HG02571 (cell line): ENCODE measurements at regions not wholly inside any gene's neighbourhood (a gene's known extent, or its start where the extent isn't known, plus 50 kb on each side); places are given as distances from the start of the nearest gene placed in this dataset.

ENCODE experiments used
- ATAC-seq: cut with Tn5 transposase; IDR thresholded peaks from one replicate; pipeline ENCODE4 v1.9.1; 2021; ENCODE audit warnings: mild to moderate bottlenecking, moderate library complexity; ENCODE audit not compliant: unreplicated experiment

DNA sequence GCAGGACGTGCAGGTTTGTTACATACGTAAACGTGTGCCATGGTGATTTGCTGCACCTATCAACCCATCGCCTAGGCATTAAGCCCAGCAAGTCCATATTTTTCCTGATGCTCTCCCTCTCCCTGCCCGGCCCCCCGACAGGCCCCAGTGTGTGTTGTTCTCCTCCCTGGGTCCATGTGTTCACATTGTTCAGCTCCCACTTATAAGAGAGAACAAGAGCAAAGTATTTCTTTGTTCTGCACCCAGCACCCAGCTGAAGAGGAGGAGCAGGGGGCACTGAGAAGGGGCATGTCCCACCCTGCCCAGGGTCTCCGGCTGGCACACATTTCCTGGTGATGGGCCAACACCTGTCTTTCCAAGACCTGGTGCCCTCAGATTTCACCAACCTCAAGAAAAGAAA, 251.1 kb upstream of the ARID1B start:
- ATAC-seq = no peak

DNA sequence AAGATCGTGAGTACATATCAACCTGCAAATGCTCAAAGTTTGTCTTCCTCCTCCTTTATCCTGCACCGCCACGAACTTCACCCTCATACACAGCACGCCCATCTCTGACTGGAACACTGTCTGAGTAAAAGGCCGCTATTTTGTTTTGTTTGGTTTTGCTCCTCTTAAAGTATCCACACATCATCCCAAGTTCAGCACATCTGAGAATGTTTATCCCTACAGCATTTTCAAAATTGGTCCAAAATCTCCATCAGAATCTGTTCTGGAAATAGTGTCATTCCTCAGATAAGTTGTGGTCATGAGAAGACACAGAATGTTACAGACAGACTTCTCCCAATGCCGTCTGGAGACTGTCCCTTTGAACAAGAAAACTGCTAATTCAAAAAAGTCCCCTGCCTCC, 251.6 kb upstream of the ARID1B start:
- ATAC-seq = no peak

DNA sequence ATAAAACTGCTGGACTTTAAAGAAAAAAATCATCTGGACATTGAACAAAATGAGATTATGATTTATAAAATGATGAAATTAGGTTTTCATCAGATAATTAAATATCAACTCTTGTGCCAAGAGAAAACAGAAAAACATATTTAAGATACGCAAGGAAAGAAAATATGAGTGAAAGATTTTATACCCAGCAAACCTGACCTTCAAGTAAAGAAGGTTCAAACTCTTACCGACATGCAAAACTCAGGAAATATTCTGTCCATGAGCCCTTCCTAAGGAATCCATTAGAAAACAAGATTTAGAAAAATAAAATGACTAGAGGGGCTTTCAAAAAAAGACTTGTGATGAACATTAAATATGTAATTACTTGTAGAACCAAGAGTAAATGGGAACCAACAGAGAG, 257.2 kb upstream of the ARID1B start:
- no peak for ATAC-seq

GRCh38 chr6:156517088-156517487, 260.1 kb upstream of the ARID1B start:
- no peak for ATAC-seq

DNA sequence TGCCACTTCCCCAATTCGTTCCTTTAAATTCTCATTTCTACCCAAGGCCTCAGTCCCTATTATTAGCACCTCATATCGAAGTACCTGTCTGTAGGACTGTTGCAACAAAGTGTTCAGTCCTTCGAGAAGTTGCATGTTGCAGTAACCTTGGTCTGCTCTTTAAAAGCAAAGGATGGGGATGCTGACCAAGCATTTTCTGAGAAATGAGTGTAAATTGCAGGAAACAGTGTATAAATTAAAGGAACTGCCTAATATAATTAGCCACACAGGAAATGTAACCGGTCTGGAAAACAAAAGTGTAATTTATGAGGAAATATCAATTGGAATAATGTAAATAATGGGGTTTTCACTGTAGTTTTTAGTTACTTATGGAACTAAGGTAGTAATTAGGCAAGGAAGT, 261.9 kb upstream of the ARID1B start:
- no peak for ATAC-seq

DNA sequence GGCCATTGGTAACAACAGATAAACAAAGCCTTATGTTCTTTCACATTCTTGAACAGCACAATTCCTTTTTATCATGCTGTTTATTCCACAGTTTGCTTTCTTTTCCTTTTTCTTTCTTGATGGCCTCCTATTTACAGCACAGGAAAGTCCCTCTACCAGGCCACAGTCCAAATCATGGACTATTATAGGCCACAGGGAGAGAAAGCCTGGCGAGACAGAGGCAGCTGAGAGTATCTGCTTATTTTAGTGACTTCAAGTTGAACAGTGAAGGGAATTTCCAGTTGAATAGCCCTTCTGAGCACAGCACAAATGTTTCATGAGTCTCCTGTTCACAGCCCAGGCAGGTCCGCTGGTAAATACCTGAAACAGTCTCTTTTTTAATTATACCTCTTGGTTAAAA, 263.7 kb upstream of the ARID1B start:
- ATAC-seq = no peak

DNA sequence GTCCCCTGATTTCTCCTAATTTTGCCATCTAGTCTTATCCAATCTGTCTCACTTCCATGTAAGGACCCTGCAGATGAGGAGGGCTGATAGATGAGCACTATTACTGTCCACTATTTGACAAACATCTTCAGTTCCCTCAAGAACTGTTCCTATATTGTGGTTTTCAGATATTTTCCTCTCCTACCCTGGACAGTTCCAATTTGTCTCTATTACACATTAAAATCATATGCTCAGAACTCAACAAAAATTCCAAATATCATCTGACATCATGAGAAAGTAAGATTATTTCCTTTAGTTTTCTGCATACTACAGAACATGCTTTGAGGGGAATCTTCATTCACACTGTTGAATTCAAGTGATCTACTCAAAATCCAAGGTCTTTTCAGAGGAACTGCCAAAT, 265.6 kb upstream of the ARID1B start:
- no peak for ATAC-seq

GRCh38 chr6:156511051-156511450, 266.1 kb upstream of the ARID1B start:
- ATAC-seq = no peak

- no peak for ATAC-seq
These were observed 266.9 kb upstream of the ARID1B start for GRCh38 chr6:156510242-156510641.

GRCh38 chr6:156509496-156509895, 267.7 kb upstream of the ARID1B start:
- no peak for ATAC-seq

DNA sequence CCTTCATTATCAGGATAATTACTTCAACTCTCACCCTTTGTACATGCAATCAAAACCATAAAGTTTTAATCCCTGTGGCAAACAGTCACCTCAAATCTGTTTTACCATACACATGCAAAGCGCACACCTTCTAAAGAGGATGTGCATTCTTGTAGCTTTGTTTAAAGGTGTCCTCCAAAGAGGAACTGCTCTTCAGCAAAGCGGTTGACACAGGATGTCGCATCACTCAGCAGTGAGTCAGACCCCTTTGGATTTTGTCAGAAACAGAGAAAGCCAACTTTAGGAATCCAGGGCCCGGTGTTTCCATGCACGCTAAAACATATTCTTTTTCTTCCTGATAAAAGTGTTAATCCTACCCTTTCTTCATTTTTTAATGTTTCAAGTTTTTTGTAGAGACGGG, 268.3 kb upstream of the ARID1B start:
- ATAC-seq = no peak

GRCh38 chr6:156508126-156508525, 269.1 kb upstream of the ARID1B start:
- ATAC-seq = no peak

DNA sequence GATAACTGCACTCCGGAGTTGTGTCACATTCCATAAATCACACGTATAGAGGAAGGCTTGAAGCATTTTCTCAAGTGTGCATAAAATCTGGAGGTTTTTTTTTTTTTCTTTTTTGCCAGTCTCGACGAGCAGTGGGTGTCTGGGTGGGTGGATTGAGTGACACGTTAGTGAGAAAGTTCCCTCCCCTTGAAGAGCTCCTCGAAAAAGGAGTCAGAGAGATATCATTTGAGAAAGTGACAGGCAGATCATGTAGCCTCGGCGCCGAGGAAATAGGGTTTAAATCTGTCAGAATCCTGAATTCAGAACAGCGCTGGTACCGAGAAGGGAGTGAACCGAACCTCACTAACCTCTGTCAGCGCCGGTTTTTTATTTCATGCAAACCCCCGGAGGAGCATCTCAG, 269.5 kb upstream of the ARID1B start:
- no peak for ATAC-seq

DNA sequence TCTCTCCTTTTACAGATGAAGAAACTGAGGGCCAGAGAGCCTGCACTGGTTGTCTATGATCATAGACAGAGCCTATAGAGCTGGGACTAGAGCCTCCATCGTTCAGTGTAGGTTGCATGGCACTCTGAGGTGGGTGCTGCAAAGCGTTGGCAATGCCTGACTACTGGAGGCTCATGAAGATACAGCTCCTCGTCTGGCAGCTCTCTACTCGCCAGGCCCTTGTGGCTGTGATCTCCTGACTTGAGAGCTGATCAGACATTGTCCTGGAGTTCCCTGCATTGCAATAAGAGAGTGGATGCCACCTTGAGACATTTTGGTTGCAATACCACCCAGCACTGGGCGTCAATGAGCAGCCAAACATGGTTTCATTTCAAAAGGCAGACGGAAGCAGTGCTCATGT, 270.1 kb upstream of the ARID1B start:
- ATAC-seq = no peak

GRCh38 chr6:156502969-156503504, 274.1 kb upstream of the ARID1B start:
- no peak for ATAC-seq

GRCh38 chr6:156497618-156498017, 279.6 kb upstream of the ARID1B start:
- ATAC-seq = no peak

- no peak for ATAC-seq
These were observed 289.3 kb upstream of the ARID1B start for GRCh38 chr6:156487877-156488276.

- ATAC-seq = no peak
These were observed 292.0 kb upstream of the ARID1B start for GRCh38 chr6:156485150-156485549.

DNA sequence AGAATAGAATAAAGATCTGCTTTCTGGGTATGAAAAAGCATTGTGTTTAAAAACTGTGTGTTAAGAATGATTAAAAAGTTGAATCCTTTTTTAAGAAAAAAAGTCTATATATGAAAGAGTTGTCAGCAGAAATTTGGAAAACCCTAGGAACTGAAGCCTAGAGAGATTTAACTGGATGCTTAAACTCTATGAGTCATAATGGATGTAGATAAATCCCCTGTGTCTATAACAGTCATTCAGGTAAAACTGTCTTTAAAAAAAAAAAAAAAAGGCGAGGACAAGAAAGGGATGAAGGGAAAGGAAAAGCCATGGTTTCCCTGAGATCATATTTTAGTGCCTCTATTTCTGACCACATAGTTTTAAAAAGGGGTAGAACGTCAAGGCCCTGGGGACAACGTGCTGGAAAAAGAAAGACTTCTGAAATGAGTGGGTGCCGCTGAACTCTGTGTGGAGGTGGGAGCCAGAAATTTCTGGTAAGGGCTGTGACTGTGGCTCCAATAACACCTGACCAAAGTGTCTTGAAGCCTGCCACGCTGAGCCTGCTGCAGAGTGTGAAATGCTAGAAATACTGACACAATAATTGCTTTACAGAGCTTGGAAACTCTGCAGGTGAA, 302.6 kb upstream of the ARID1B start:
- ATAC-seq = no peak

DNA sequence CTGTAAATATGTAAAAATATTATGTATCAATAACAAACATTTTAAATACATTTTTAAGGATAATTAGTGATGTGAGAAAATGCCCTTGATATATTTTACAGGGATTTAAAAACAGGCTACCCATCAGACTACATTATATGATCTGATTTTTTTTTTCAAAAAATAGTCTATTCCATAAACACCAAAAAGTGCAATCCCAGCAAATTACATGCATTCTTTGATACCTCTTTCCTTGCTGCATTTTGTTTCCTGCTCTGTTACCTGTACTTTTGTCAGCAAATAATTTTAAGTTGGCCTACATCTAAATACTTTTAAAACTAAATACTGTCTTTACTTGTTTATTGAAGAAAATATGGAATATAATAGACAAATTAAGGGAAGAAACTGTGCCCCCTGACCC, 306.2 kb upstream of the ARID1B start:
- ATAC-seq = no peak

GRCh38 chr6:156464100-156464878, 312.9 kb upstream of the ARID1B start:
- no peak for ATAC-seq

DNA sequence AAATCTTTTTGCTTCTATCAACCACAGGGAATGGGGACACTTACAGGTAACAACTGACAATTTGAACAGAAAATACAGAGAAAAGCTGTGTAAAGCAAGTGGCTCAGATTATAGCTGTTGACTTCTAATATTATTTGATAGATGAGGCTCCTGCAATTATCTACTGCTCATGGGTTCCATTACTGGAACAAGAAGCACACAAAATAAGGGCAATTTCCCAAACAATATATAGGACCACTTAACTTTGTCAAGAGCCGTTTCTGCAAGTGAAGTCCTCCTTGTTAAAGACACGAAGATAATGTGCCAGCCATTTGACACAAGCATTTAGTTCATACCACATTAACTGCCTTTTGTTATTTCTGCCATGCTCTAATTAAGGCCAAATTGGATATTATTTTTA, 315.5 kb upstream of the ARID1B start:
- ATAC-seq = no peak

DNA sequence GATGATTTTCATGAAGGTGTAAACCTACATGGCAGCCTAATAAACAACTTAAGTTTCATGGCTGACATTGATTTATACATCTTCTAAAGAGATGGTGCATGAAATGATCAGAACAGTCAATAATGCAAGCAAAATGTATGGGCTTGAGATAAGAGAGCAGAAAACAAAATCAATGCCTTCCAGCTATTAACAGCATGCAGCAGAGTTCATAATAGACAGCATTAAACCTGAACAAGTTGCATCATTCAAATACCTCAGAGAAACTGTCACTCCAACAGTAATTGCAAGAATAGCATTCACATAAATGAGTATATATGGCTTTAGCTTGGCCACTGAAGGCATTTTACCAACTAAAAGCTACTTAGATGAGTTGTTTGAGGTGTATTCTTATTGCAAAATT, 319.6 kb upstream of the ARID1B start:
- ATAC-seq = no peak
